HG03521 (cell line): ENCODE measurements at regions not wholly inside any gene's neighbourhood (a gene's known extent, or its start where the extent isn't known, plus 50 kb on each side); places are given as distances from the start of the nearest gene placed in this dataset.

Source experiments
- ATAC-seq: cut with Tn5 transposase; IDR thresholded peaks from one replicate; pipeline ENCODE4 v1.9.1; 2021; ENCODE audit warnings: mild to moderate bottlenecking, moderate library complexity; ENCODE audit not compliant: unreplicated experiment

- ATAC-seq: no peak
Measured at GRCh38 chr15:95832668-95833067, 497.8 kb upstream of the NR2F2 start.

GRCh38 chr15:95834028-95834804 lies 496.3 kb upstream of the NR2F2 start:
- ATAC-seq: no peak

- no peak for ATAC-seq
Measured at GRCh38 chr15:95836536-95836935, 494.0 kb upstream of the NR2F2 start.

GRCh38 chr15:95837341-95838004 lies 493.0 kb upstream of the NR2F2 start:
- no peak for ATAC-seq

GRCh38 chr15:95839367-95839782 lies 491.1 kb upstream of the NR2F2 start:
- ATAC-seq: peak; percentile 88

GRCh38 chr15:95840004-95840403 lies 490.5 kb upstream of the NR2F2 start:
- ATAC-seq: no peak

GRCh38 chr15:95840855-95841254 lies 489.6 kb upstream of the NR2F2 start:
- no peak for ATAC-seq

GRCh38 chr15:95842576-95842975 lies 487.9 kb upstream of the NR2F2 start:
- ATAC-seq: no peak

GRCh38 chr15:95843241-95843910 lies 487.1 kb upstream of the NR2F2 start:
- ATAC-seq: no peak

- ATAC-seq: no peak
Measured at GRCh38 chr15:95845862-95846515, 484.5 kb upstream of the NR2F2 start.

GRCh38 chr15:95848126-95848525 lies 482.4 kb upstream of the NR2F2 start:
- ATAC-seq: no peak

GRCh38 chr15:95850837-95851236 lies 479.7 kb upstream of the NR2F2 start:
- ATAC-seq: no peak

- ATAC-seq: no peak
Measured at GRCh38 chr15:95853350-95853749, 477.1 kb upstream of the NR2F2 start.

GRCh38 chr15:95857124-95857757 lies 473.3 kb upstream of the NR2F2 start:
- no peak for ATAC-seq

GRCh38 chr15:95857758-95858157 lies 472.7 kb upstream of the NR2F2 start:
- ATAC-seq: no peak

- ATAC-seq: no peak
Measured at GRCh38 chr15:95860406-95860805, 470.1 kb upstream of the NR2F2 start.

- ATAC-seq: peak; percentile 59
Measured at GRCh38 chr15:95864467-95864886, 466.0 kb upstream of the NR2F2 start.

GRCh38 chr15:95865330-95865739 lies 465.2 kb upstream of the NR2F2 start:
- no peak for ATAC-seq

- no peak for ATAC-seq
Measured at GRCh38 chr15:95866711-95867440, 463.6 kb upstream of the NR2F2 start.

- no peak for ATAC-seq
Measured at GRCh38 chr15:95868450-95868849, 462.1 kb upstream of the NR2F2 start.
